Superior temporal gyrus (tissue), 1 donor: ENCODE measurements at regions not wholly inside any gene's neighbourhood (a gene's known extent, or its start where the extent isn't known, plus 50 kb on each side); places are given as distances from the start of the nearest gene placed in this dataset.
"Not testable (repeated sequence)": the region's sequence is repeated elsewhere in the genome, so short reads cannot be mapped to it uniquely, and the experiment has no call there.

Experiments used
- DNase-seq: peaks from one replicate; pipeline ENCODE4 v3.0.0-alpha.2; 2016; ENCODE audit errors: extremely low spot score

GRCh38 chr1:118564961-118565703 lies 380.1 kb upstream of the SPAG17 start:
- no peak for DNase-seq

DNA sequence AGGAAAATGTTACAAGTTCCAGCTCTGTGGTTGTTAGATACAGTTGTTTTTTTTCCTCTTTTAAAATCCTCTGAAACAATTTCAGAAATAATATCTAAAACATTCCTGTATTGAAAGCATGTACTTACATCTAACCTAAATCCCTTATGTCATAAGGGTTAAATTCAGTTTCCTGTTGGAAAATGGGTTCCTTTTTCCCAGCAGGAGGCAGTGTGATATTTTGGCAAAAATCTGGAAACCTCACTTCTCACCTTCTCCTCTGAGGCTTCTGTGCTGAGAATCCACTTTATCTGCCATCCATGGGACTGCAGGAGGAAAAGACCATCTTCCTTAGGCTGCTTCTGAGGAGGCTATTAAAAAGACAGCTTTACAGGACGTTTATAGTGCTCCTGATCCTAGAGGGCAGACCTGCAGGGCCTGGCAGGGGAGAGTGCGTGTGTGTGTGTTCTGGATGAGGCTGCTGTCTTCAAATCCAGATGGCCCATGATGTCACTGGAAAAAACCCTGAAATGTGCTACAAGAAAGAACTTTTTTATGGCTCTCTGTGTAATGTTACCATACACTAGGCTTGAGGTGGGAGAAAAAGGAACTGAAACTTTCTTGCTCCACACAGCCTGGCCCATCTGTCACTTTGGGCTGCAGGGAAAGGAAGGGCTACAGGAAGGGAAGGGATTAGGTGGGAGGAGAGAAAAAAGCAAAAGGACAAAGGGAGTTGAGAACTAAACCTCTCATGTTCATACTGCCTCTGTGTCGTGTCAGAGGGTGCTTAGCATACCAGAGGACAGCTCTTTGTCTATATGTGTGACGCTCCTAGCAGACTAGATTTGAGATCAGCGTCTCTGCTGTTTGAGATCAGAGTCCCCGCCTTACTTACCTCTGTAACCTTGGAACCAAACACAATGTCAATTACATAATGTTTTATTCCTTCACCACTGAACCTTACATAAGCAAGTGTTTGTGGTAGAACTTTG lies 379.2 kb upstream of the SPAG17 start:
- peak; percentile 15 for DNase-seq

DNA sequence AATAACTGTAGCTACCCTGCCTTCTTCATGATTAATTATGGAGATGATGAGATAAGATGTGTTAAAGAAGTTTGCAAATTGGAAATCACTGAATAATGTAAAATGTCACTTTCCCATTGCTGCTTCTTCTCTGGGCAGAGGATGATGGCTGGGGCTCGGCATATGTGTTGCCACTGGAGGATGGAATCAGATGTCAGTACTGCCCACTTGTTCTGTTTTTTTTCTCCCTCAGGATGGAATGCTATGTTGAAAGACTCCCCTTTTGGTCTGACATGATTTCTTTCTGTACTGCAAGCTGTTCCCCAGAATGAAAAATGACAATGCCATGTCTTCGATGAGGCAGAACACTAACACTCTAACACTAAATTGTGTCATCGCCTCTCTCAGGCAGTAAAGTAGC lies 373.9 kb upstream of the SPAG17 start:
- DNase-seq = no peak

DNA sequence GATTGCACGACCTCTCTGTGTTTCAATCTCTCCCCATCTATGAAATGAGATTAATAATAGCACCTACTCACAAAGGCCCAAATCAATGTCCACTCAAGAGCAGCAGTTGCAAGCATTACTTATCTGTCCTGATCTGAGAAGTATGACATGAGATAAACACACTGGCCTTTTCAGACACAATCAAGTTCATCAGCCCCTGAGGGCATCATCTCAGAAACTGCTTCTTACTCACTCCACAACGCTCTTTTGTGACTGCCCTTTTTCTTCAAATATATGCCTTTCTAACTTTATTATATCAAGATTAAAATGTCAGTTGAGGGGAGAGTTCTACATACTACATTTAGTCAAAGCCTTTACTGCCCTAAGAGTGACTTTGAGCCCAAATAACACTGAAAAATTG lies 371.9 kb upstream of the SPAG17 start:
- no peak for DNase-seq

GRCh38 chr1:118555638-118556037 lies 370.6 kb upstream of the SPAG17 start:
- DNase-seq = no peak

GRCh38 chr1:118535901-118536300 lies 350.9 kb upstream of the SPAG17 start:
- no peak for DNase-seq

GRCh38 chr1:118511922-118512321 lies 326.9 kb upstream of the SPAG17 start:
- DNase-seq = not testable (repeated sequence)

DNA sequence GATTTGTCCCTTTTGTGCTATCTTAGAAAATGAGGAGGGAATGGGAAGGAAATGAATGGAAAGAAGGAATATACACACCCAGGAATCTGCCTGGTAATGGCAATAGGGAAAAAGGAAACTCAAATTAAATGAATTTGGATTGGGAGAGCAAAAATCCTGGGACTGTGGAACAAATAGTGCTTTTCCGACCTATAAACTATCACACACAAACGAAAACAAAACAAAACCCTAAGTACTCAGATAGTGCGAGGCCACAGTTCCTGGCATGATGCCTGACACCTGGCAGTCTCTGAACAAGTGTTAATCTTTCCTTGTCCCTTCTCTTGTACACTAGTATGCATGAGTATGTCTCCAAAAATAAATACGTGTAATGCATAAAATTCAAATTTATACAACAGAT lies 319.8 kb upstream of the SPAG17 start:
- DNase-seq = no peak

GRCh38 chr1:118504221-118504644 lies 319.2 kb upstream of the SPAG17 start:
- DNase-seq = no peak

GRCh38 chr1:118503752-118504151 lies 318.7 kb upstream of the SPAG17 start:
- no peak for DNase-seq

DNA sequence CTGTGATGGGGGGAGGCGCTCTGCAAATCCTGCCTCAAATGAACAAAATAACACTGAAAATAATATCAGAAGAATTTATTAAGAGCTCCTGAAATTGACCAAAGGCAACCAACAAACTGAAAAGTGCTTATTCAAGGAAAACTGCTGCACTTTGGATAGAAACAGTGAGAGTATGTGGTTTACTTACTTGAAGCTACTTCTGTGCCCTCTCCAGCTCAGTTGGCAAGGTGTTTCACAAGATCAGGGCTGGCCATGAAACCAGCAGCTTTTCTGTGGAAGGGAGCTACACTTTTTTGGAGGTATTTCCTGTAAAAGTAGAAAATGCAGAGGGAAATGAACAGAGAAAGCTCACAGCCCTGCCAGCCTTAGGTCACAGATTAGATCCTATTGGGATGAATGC lies 310.0 kb upstream of the SPAG17 start:
- DNase-seq = no peak

GRCh38 chr1:118488787-118489186 lies 303.8 kb upstream of the SPAG17 start:
- DNase-seq = no peak

DNA sequence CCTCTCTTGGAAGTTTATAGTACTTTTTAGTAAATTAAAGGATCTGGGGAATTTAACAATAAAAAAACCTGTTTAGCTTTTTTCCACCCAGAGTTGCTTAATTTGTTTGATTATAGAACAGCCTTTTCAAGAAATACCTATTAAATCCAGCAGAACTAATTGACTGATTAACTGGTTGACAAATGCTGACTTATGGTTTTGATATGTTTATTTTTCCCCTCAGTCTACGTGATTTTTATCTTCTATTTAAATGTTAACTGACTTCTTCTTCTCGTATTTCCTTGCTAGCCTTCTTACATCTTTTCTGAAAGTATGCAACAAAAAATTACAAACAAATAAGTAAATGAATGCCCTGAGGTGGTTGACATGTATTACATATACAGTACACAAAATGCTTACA lies 302.9 kb upstream of the SPAG17 start:
- no peak for DNase-seq

DNA sequence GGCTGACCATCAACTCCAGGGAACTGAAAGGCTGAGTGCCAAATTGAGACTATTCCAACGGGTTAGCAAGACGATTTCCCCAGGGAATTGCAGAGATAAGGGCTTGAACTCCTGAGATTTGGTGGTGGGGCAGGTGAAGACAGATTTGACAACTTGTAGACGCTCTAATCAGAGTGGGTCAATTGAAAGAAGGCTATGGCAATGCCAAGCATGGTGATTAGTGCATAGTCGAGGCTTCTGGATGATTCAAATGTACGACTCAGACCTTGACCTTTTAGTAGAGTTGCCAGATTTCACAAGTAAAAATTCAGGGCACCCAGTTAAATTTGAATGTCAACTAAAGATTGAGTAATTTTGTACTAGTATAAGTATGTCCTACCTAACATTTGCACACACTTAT lies 302.1 kb upstream of the SPAG17 start:
- DNase-seq = no peak

DNA sequence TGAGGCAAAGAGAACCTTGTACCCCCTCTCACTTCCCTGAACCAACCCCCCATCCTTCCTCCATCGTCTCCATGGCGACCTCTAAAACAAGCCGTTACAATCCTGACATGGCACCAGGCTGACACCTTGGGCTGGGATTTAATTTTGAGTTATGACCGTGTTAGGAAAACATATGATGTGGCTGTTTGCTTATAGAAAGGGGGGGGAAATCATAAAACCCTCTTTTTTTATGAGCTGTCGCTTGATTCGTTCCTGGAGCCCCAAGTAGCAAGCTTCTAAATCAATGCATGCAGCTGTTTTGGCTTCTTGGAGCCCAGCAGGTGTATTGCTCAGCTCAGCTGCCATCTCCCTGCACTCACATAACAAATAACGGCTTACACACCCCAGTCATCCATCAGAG lies 301.2 kb upstream of the SPAG17 start:
- DNase-seq = no peak

DNA sequence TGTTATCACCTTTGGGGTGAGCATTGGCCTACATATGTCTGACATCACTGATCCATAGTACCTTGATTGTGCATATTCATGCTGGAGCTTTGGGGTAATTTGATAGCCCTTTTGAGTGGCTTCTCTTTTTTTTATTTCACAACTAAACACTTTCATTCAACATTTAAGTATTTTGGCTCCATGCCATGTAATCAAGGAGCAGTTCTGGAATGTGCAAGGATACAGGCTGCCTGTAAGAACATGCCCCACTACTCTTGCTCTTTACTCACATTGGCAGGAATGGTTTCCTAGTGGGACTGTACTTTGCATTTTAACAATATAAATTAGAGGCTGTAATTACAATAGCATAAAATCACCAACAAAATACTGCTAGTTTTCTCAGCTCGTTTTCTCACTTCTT lies 300.7 kb upstream of the SPAG17 start:
- DNase-seq = no peak

- DNase-seq = no peak
Measured at GRCh38 chr1:118484893-118485292, 299.9 kb upstream of the SPAG17 start.

DNA sequence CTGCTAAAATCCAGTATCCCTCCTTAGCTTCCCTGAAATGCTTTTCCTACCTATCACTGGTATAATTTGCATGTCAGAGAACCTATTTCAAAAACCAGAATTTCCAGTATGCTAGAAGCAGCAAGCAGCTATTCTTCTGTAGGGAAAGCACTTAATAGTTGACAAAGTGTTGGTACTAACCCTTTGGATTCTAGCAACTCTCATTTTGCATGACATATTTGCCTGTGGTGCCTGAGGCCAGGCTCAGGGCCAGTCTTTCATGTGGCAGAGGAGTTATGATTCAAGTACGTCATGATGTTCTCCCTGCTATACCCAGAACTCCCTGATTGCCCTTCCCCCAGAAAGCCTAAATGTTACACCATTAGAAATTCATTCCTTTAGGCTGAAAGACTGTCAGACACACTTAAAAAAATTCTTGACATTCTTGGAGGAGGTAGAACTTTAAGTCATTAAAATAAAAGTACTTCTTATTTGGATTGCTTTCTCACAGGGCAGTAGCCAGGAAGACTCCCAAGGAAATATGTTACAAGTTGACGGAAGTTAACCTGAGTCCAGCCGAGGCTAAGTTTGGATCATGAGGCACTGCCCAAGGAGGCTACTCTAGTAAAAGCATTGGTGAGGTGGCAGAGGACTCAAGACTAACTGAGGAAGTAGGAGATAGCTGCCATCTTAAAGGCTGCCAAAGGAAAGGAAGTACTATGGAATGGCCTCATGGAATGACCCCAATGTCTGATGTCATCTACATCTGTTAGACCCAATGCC lies 298.4 kb upstream of the SPAG17 start:
- DNase-seq = no peak

DNA sequence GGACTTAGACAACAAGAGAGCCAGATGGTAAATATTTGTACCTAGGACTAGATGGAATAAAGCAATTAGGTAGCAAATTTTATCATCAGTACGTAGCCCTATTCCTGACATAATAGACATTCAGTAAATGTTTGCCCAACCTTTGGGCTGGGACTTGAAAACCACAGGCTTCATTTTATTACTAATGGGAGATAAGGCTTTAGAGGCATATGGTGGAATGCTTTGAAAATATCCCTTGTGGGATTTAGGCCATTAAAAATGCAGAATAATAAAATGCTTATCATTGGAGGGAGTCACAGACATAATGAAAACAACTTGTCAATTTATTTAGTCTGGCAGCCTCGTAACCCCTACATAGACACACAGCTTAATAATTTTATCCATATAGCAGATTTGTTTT lies 296.1 kb upstream of the SPAG17 start:
- no peak for DNase-seq

DNA sequence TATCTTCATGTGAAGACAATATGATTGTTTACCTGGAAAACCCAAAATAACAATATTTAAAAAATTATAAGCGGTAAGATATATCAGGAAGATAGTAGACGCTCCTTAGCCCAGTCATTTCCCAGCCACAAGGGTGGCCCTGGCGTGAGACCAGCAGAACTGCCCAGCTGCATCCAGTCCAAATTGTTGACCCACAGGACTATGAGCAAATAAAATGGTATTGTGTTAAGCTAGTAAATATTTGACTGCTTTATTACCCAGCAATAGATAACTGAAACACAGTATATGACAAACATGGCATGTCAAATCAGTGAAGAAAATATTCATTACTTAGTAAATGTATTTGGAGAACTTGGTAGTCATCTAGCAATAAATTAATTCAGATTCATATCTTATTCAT lies 294.3 kb upstream of the SPAG17 start:
- DNase-seq = no peak

GRCh38 chr1:118473825-118474224 lies 288.8 kb upstream of the SPAG17 start:
- no peak for DNase-seq

DNA sequence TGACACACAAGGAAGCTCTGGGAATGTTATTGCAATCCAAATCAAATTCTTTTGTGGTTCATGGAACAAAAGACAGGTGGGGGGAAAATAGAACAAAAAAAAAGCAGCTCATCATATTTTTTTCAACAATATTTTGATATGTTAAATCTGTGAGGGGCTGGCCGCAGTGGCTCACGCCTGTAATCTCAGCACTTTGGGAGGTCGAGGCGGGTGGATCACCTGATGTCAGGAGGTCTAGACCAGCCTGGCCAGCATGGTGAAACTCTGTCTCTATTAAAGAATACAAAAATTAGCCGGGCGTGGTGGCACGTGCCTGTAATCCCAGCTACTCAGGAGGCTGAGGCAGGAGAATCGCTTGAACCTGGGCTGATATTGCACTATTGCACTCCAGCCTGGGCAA lies 279.4 kb upstream of the SPAG17 start:
- not testable (repeated sequence) for DNase-seq
